IPS-15b (cell line): ENCODE measurements at regions not wholly inside any gene's neighbourhood (a gene's known extent, or its start where the extent isn't known, plus 50 kb on each side); places are given as distances from the start of the nearest gene placed in this dataset.
"Not testable (repeated sequence)": the region's sequence is repeated elsewhere in the genome, so short reads cannot be mapped to it uniquely, and the experiment has no call there.

Experiments
- H3K27me3 ChIP-seq: one replicate; pipeline ENCODE4 v1.6.1; 2013; ENCODE audit warnings: low read length; ENCODE audit not compliant: control insufficient read depth, insufficient read depth
- H3K36me3 ChIP-seq: one replicate; pipeline ENCODE4 v1.6.1; 2013; ENCODE audit warnings: low read length; ENCODE audit not compliant: control insufficient read depth, insufficient read depth
- H3K4me1 ChIP-seq: one replicate; pipeline ENCODE4 v1.6.1; 2013; ENCODE audit warnings: mild to moderate bottlenecking, low read length; ENCODE audit not compliant: control insufficient read depth, insufficient read depth
- H3K4me3 ChIP-seq: one replicate; pipeline ENCODE4 v1.5.1; 2013; ENCODE audit warnings: low read depth, low read length
- H3K9ac ChIP-seq: one replicate; pipeline ENCODE4 v1.6.1; 2013; ENCODE audit warnings: low read depth, mild to moderate bottlenecking, low read length
- H3K9me3 ChIP-seq: one replicate; pipeline ENCODE4 v1.6.1; 2013; ENCODE audit warnings: mild to moderate bottlenecking, low read length; ENCODE audit not compliant: control insufficient read depth, insufficient read depth

DNA sequence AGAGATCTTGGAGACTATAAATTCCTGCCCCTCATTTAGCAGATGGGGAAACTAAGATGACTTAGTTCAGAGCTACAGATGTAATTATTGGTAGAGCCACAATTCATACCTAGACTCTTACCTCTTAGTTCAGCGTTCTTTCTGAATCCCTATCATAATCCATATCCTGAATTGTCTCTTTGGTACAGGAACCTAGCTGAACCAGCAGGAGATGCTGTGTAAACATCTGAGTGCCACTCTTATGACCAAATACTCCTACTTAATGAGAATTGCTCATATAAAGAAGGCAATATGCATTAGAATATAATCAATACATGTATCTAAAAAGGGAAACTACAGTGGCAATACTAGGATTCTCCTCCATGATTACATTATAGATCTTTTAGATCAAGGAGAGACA lies 459.0 kb downstream of the SIPA1L2 start:
- Histone ChIP-seq H3K9ac (no peak overlapping the region), H3K4me3 (no peak overlapping the region), H3K27me3 (no peaks in the 10 kb centered on the region), H3K9me3 (no peaks in the 10 kb centered on the region), H3K4me1 (peaks cover 2% of the 10 kb centered on the region), H3K36me3 (no peaks in the 10 kb centered on the region)

DNA sequence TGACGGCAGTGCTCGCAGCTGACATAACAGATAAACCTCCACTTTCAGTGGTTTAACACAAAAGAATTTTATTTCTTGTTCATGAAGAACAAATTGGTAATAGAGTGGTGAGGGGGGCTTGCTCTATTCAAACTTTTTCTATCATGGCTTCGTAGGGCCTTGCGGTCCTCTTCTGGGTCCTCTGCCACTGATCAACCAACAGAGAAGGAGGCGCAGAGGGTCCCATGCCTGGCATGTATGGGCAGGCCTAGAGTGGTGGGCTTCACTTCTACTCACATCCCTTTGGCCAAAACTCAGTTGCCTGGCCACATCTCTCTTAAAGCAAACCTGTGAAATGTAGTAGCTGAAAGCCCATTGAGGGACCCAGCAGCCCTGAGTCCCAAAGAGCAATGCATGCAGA lies 460.5 kb downstream of the SIPA1L2 start:
- Histone ChIP-seq H3K27me3 (no peaks in the 10 kb centered on the region), H3K4me1 (peaks cover 2% of the 10 kb centered on the region), H3K4me3 (no peak overlapping the region), H3K9me3 (no peaks in the 10 kb centered on the region), H3K36me3 (no peaks in the 10 kb centered on the region), H3K9ac (no peak overlapping the region)

DNA sequence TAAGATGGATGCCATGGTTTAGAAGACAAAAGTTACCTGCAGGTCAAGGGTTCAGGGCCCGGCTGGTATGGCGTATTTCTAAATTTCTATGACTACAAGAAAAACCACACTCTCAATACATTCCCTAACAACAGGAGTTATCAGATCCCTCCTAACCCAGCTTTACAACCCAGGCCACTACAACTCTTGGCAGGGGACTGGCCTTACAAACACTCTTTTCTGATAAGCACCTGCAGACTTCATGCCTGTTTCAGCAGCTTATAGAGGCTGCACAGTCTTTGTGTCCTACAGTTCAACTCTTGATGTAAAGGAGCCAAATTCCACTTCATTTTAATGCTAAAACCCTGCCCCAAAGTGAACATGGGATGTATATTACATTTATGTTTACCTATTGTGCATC lies 461.4 kb downstream of the SIPA1L2 start:
- Histone ChIP-seq H3K36me3 (no peaks in the 10 kb centered on the region), H3K9me3 (no peaks in the 10 kb centered on the region), H3K9ac (no peak overlapping the region), H3K4me1 (peaks cover 2% of the 10 kb centered on the region), H3K4me3 (no peak overlapping the region), H3K27me3 (no peaks in the 10 kb centered on the region)

DNA sequence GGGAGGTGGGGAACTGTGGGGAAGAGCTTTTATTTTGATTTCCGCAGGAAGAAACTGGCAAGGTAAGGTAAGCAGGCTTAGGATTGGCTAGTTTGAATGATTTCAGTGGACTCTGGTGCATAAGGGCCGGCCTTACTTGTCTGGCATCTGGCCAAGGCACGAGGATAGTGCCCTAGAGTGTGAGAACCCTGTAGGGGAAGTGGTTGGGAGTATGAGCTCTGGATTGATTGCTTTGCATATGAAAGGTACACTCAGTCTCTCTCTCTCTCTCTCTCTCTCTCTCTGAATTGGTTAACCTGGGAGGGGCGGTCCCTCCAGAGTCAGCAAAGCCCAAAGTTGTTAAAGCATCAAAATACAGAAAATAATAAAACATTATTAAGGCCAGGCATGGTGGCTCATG lies 463.0 kb downstream of the SIPA1L2 start:
- no peaks in the 10 kb centered on the region for H3K9me3 ChIP-seq
- no peak overlapping the region for H3K4me3 ChIP-seq
- H3K9ac ChIP-seq: no peak overlapping the region
- H3K27me3 ChIP-seq: no peaks in the 10 kb centered on the region
- H3K36me3 ChIP-seq: no peaks in the 10 kb centered on the region
- peaks cover 2% of the 10 kb centered on the region for H3K4me1 ChIP-seq

DNA sequence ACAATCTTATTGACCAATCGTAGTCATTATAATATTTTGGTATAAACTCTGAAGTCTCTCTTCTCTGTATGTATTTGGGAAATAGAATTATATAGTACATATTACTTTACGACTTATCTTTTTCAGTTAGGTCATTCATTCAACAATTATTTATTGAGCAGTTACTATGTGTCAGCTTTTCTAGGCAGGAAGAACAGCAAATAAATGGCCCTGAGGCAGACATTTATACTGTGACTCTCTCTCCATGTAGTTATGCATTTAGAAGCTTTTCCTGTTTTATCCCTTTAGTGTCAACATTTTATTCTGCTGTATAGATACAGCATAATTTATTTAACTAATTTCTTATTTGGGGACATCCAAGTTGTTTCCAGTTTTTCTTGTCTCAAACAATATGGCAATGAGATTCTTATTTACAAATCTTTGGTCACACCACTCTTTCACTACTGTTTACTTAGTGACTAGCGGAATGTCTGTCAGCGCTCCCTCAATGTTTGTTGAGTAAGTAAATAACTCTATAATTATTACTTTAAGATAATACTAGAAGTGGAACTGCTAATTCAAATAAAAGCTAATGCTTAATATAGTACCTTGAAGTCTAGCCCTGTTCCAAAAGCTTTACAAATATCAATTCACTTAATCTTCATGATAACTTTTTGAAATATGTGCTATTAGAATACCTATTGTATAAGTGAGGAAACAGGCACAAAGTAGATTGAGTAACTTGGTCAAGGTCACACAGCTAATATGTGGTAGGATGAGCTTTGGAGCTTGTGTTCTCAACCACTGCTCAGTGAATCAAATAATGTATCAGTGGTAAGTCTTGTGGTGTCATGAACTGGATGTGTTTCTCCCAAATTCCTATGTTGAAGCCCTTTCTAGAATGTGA lies 465.6 kb downstream of the SIPA1L2 start:
- H3K4me3 ChIP-seq: no peak overlapping the region
- no peak overlapping the region for H3K9ac ChIP-seq
- H3K36me3 ChIP-seq: no peaks in the 10 kb centered on the region
- no peaks in the 10 kb centered on the region for H3K9me3 ChIP-seq
- peaks cover 2% of the 10 kb centered on the region for H3K4me1 ChIP-seq
- no peaks in the 10 kb centered on the region for H3K27me3 ChIP-seq

DNA sequence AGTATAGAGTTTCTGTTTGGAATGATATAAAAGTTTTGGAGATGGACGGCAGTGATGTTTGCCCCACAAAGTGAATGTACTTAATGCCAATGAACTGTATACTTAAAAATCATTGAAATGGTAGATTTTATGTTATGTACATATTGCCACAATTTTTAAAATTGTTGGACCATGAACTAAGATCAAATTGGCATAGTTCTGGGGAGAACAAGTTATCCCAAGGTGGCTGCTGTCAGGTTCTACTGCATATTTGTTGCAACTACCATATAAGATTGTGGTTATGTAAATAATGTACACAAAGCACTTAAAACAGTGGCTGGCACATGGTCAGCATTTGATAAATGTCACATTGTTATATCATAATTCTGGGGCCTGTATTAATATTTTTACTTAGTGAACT lies 466.4 kb downstream of the SIPA1L2 start:
- H3K36me3 ChIP-seq: no peaks in the 10 kb centered on the region
- no peak overlapping the region for H3K4me3 ChIP-seq
- H3K4me1 ChIP-seq: peaks cover 2% of the 10 kb centered on the region
- H3K9me3 ChIP-seq: no peaks in the 10 kb centered on the region
- H3K9ac ChIP-seq: no peak overlapping the region
- H3K27me3 ChIP-seq: no peaks in the 10 kb centered on the region

DNA sequence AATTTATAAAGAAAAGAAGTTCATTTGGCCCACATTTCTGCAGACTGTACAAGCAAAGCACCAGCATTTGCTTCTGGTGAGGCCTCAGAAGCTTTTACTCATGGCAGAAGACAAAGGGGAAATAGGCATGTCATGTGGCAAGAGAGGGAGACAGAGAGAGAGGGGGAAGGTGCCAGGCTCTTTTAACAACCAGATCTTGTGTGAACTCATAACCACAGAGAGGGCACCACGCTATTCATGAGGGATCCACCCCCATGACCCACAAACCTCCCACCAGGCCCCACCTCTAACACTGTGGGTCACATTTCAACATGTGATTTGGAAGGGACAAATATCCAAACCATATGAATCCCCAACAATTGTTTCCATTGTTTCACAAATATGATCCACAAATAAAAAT lies 467.9 kb downstream of the SIPA1L2 start:
- no peaks in the 10 kb centered on the region for H3K27me3 ChIP-seq
- H3K4me3 ChIP-seq: no peak overlapping the region

DNA sequence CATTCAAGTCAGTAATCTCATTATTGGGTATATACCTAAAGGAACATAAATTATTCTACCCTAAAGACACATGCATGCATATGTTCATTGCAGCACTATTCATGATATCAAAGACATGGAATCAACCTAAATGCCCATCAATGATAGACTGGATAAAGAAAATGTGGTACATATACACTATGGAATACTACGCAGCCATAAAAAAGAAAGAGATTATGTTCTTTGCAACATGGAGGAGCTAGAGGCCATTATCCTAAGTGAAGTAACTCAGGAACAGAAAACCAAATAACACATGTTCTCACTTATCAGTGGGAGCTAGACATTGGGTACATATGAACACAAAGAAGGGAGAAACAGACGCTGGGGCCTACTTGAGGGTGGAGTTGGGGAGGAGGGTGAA lies 471.4 kb downstream of the SIPA1L2 start:
- not testable (repeated sequence) for H3K9ac ChIP-seq, H3K9me3 ChIP-seq, H3K4me3 ChIP-seq, H3K27me3 ChIP-seq, H3K36me3 ChIP-seq, H3K4me1 ChIP-seq

More for the DNA sequence above, 467.9 kb downstream of the SIPA1L2 start:
- no peak overlapping the region for H3K9ac ChIP-seq
- H3K36me3 ChIP-seq: no peaks in the 10 kb centered on the region
- no peaks in the 10 kb centered on the region for H3K9me3 ChIP-seq
- H3K4me1 ChIP-seq: peaks cover 2% of the 10 kb centered on the region

DNA sequence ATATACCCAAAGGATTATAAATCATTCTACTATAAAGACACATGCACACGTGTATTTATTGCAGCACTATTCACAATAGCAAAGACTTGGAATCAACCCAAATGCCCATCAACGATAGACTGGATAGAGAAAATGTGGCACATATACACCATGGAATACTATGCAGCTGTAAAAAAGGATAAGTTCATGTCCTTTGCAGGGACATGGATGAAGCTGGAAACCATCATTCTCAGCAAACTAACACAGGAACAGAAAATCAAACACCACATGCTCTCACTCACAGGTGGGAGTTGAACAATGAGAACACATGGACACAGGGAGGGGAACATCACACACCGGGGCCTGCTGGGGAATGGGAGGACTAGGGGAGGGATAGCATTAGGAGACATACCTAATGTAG lies 473.9 kb downstream of the SIPA1L2 start:
- H3K4me3 ChIP-seq, H3K9ac ChIP-seq, H3K9me3 ChIP-seq, H3K36me3 ChIP-seq, H3K27me3 ChIP-seq, H3K4me1 ChIP-seq: not testable (repeated sequence)

DNA sequence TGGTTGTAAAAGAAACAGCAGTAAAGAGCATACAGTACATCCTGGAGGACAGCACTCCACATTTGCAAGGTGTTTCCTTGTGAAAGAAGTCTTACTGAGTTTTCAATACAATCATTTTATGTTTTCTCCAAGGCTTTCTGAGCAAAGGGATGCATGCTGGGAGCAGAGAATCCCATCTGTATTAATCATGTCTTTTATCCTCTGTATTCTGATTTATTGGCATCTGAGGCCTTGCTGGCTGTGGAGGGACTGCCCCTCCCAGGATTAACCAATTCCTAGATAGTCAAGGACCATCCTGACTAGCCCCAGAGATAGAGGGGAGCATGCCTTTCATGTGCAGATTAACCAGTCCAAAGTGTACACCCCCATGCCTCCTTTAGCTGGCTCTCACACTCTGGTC lies 476.3 kb downstream of the SIPA1L2 start:
- Histone ChIP-seq H3K27me3 (no peaks in the 10 kb centered on the region), H3K9me3 (no peaks in the 10 kb centered on the region), H3K4me1 (no peaks in the 10 kb centered on the region), H3K36me3 (peaks cover 3% of the 10 kb centered on the region), H3K9ac (no peak overlapping the region), H3K4me3 (no peak overlapping the region)

DNA sequence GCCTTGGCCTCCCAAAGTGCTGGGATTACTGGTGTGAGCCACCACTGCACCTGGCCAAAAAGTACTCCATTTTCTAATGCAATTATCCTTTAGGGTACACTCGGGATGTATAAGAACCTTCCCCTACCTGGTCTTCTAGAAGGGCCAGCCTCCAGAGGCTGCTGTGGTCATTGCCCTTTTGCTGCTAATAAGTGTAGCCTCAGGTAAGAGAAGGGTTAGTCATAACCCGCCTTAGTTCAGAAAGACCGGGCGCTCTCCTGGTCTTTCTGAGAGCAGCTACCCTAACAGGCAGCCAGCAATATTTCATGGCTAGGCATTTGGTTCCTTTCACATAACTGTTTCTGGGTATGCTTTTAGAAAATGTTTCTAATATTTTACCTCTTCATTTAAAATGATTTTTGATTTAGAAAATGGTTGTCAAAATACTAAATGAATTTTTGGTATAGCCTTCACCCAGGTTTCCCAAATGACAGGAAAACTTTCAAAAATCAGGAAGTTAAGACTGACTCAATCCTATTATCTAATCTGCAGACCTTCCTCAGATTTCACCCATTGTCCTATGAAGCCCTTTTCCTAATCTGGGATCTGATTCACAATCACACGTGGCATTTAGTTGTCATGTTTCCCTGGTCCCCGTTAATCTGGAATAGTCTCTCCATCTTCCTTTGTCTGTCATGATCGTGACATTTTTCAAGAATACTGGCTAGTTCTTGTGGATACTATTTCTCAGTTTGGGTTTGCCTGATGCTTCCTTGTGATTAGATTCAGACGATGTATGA lies 479.0 kb downstream of the SIPA1L2 start:
- no peaks in the 10 kb centered on the region for H3K4me1 ChIP-seq
- no peaks in the 10 kb centered on the region for H3K27me3 ChIP-seq
- no peaks in the 10 kb centered on the region for H3K9me3 ChIP-seq

More for the DNA sequence above, 479.0 kb downstream of the SIPA1L2 start:
- Histone ChIP-seq H3K4me3 (no peak overlapping the region), H3K9ac (no peak overlapping the region), H3K36me3 (peaks cover 3% of the 10 kb centered on the region)
